ENCODE measurements at regions not wholly inside any gene's neighbourhood (a gene's known extent, or its start where the extent isn't known, plus 50 kb on each side); places are given as distances from the start of the nearest gene placed in this dataset.

GRCh38 chr12:5096241-5096924 is 52.7 kb downstream of the KCNA5 start:
- H3F3A ChIP-seq (ENCODE audit: low read length, unreplicated experiment), result no peaks in the 10 kb centered on the region
- H3K4me2 ChIP-seq (ENCODE audit: low read length), result no peak overlapping the region
- DNase-seq (peak; percentile 16), ATAC-seq (no peak)
- POLR2A ChIA-PET (ENCODE audit: unreplicated experiment), result no interaction called here
- H4K20me1 ChIP-seq (ENCODE audit: low read length), result no peaks in the 10 kb centered on the region
- no TSS peak for BruUV-seq (replicated peaks)
- CTCF ChIA-PET, result no interaction called here
- no peak overlapping the region for H2AFZ ChIP-seq (ENCODE audit: low read length)
- H3K27me3 ChIP-seq (ENCODE audit: low read length), result no peaks in the 10 kb centered on the region
- H3K4me1 ChIP-seq (ENCODE audit: insufficient read depth, low read length), result no peaks in the 10 kb centered on the region
- H3K79me2 ChIP-seq (ENCODE audit: low read length), result no peaks in the 10 kb centered on the region
- intact Hi-C loops (cut with micrococcal nuclease), result no loop called here
- H3K27ac ChIP-seq (ENCODE audit: low read length), result no peak overlapping the region
- TF ChIP-seq EZH2 (IDR thresholded peaks at IDR 0.05; ENCODE audit: low read length, unreplicated experiment) (no peak), CTCF (conservative IDR thresholded peaks at IDR 0.05; ENCODE audit: low read depth, low read length) (0 out of 2 replicates have a peak, but pooled peaks have one; percentile 9), EZH2phosphoT487 (IDR thresholded peaks at IDR 0.05; ENCODE audit: borderline replicate concordance, low read length) (no peak)
- no peak overlapping the region for H3K9ac ChIP-seq (ENCODE audit: low read length)
- H3K4me3 ChIP-seq (ENCODE audit: low read length), result no peak overlapping the region
- no peaks in the 10 kb centered on the region for H3K9me2 ChIP-seq (replicated peaks; ENCODE audit: low read length)
- no peaks in the 10 kb centered on the region for H3K36me3 ChIP-seq (ENCODE audit: low read depth, low read length)
- H3K9me3 ChIP-seq (ENCODE audit: low read length), result no peaks in the 10 kb centered on the region

- CTCF ChIA-PET, result no interaction called here
- no TSS peak for BruUV-seq (replicated peaks)
- no peaks in the 10 kb centered on the region for H3K27me3 ChIP-seq (ENCODE audit: low read length)
- H2AFZ ChIP-seq (ENCODE audit: low read length), result no peak overlapping the region
- intact Hi-C loops (cut with micrococcal nuclease), result no loop called here
- H3K79me2 ChIP-seq (ENCODE audit: low read length), result no peaks in the 10 kb centered on the region
- no peak overlapping the region for H3K4me3 ChIP-seq (ENCODE audit: low read length)
- H3K27ac ChIP-seq (ENCODE audit: low read length), result no peak overlapping the region
- H3K4me2 ChIP-seq (ENCODE audit: low read length), result no peak overlapping the region
- H3K4me1 ChIP-seq (ENCODE audit: insufficient read depth, low read length), result no peaks in the 10 kb centered on the region
- H4K20me1 ChIP-seq (ENCODE audit: low read length), result no peaks in the 10 kb centered on the region
- POLR2A ChIA-PET (ENCODE audit: unreplicated experiment), result interaction anchor here (0.7 kb wide), 1 partner anchor 339 kb away, joined by 4 read pairs; no protein-coding TSS in a partner anchor
- no peaks in the 10 kb centered on the region for H3K9me2 ChIP-seq (replicated peaks; ENCODE audit: low read length)
- H3F3A ChIP-seq (ENCODE audit: low read length, unreplicated experiment), result no peaks in the 10 kb centered on the region
- H3K36me3 ChIP-seq (ENCODE audit: low read depth, low read length), result no peaks in the 10 kb centered on the region
- no peak overlapping the region for H3K9ac ChIP-seq (ENCODE audit: low read length)
- no peak for TF ChIP-seq CTCF (conservative IDR thresholded peaks at IDR 0.05; ENCODE audit: low read depth, low read length)
- no peak for TF ChIP-seq EZH2phosphoT487 (IDR thresholded peaks at IDR 0.05; ENCODE audit: borderline replicate concordance, low read length)
- TF ChIP-seq EZH2 (IDR thresholded peaks at IDR 0.05; ENCODE audit: low read length, unreplicated experiment), result no peak
- DNase-seq (no peak), ATAC-seq (no peak)
- H3K9me3 ChIP-seq (ENCODE audit: low read length), result no peaks in the 10 kb centered on the region
Measured at GRCh38 chr12:5097786-5098185, 54.1 kb downstream of the KCNA5 start.

- H3K9ac ChIP-seq (ENCODE audit: low read length), result no peak overlapping the region
- ChIA-PET CTCF (no interaction called here), POLR2A (ENCODE audit: unreplicated experiment) (no interaction called here)
- H3F3A ChIP-seq (ENCODE audit: low read length, unreplicated experiment), result no peaks in the 10 kb centered on the region
- no peak overlapping the region for H3K27ac ChIP-seq (ENCODE audit: low read length)
- no peak for ATAC-seq
- DNase-seq, result no peak
- H3K27me3 ChIP-seq (ENCODE audit: low read length), result no peaks in the 10 kb centered on the region
- H3K4me3 ChIP-seq (ENCODE audit: low read length), result no peak overlapping the region
- no peaks in the 10 kb centered on the region for H3K36me3 ChIP-seq (ENCODE audit: low read depth, low read length)
- no peaks in the 10 kb centered on the region for H4K20me1 ChIP-seq (ENCODE audit: low read length)
- TF ChIP-seq EZH2 (IDR thresholded peaks at IDR 0.05; ENCODE audit: low read length, unreplicated experiment) (no peak), EZH2phosphoT487 (IDR thresholded peaks at IDR 0.05; ENCODE audit: borderline replicate concordance, low read length) (no peak), CTCF (conservative IDR thresholded peaks at IDR 0.05; ENCODE audit: low read depth, low read length) (no peak)
- BruUV-seq (replicated peaks), result no TSS peak
- no peaks in the 10 kb centered on the region for H3K79me2 ChIP-seq (ENCODE audit: low read length)
- H3K9me3 ChIP-seq (ENCODE audit: low read length), result no peaks in the 10 kb centered on the region
- intact Hi-C loops (cut with micrococcal nuclease), result no loop called here
- H3K9me2 ChIP-seq (replicated peaks; ENCODE audit: low read length), result no peaks in the 10 kb centered on the region
- H3K4me2 ChIP-seq (ENCODE audit: low read length), result no peak overlapping the region
- H3K4me1 ChIP-seq (ENCODE audit: insufficient read depth, low read length), result no peaks in the 10 kb centered on the region
- no peak overlapping the region for H2AFZ ChIP-seq (ENCODE audit: low read length)
Measured at GRCh38 chr12:5099136-5099535, 55.5 kb downstream of the KCNA5 start.
